HCT116 (cell line): ENCODE measurements at regions not wholly inside any gene's neighbourhood (a gene's known extent, or its start where the extent isn't known, plus 50 kb on each side); places are given as distances from the start of the nearest gene placed in this dataset.

Source experiments
- ATAC-seq: fragments of 200-7000 bp; cut with Tn5 transposase; 2 replicates; pipeline ENCODE4 v1.9.1; 2020; ENCODE audit warnings: mild to moderate bottlenecking, moderate library complexity
- BruUV-seq: library from RNA; stranded (reverse); fragments of 400-500 nt; replicated peaks from 2 replicates; lab custom pipeline; 2021; lab: Mats Ljungman, UMichigan
- CTCF ChIA-PET: fragments of 300-600 bp; sonication (Branson Sonifier 250); formaldehyde crosslinking; loops from one replicate; lab custom pipeline; 2021; ENCODE audit warnings: antibody characterized with exemption; lab: Charles Lee
- POLR2A ChIA-PET: fragments of 300-600, 350-600 bp; sonication (Branson Sonifier 250); formaldehyde crosslinking; loops from one replicate; lab custom pipeline; 2021; ENCODE audit warnings: antibody characterized with exemption; lab: Charles Lee
- RAD21 ChIA-PET, 2 experiments: fragments of 300-600 bp; sonication (Branson Sonifier 250); formaldehyde crosslinking; loops; one replicate each; lab custom pipeline; 2023; ENCODE audit warnings: low total read pairs in 2 of 2; ENCODE audit not compliant: uncharacterized antibody in 2 of 2, unreplicated experiment in 2 of 2, low non-redundant PET in 1 of 2; lab: Charles Lee
- DNase-seq: peaks from one replicate; pipeline ENCODE4 v3.0.0-alpha.2; 2010; ENCODE audit warnings: low read depth, low spot score
- H2AFZ ChIP-seq: fragments of 200-600 bp; shearing (Covaris generic), sonication (generic); 2 replicates; pipeline ENCODE4 v1.6.1; 2017; ENCODE audit warnings: low read depth, mixed run types, mixed read lengths, antibody characterized with exemption, low read length; ENCODE audit not compliant: poor library complexity, severe bottlenecking
- H3K27ac ChIP-seq: 2 replicates; pipeline ENCODE4 v1.5.1; 2012; ENCODE audit warnings: low read depth, low read length
- H3K27me3 ChIP-seq: fragments of 200-600 bp; sonication (generic); 2 replicates; pipeline ENCODE4 v1.6.1; 2016; ENCODE audit warnings: mixed run types, low read length, mixed read lengths; ENCODE audit not compliant: insufficient read depth
- H3K36me3 ChIP-seq, 2 experiments: fragments of 200-500 bp in 1 of 2; fragments of 200-600 bp in 1 of 2; sonication (Bioruptor generic) in 1 of 2; sonication (generic) in 1 of 2; 2 replicates each; pipeline versions ENCODE4 v1.5.1 to v1.6.1; 2014 to 2016; ENCODE audit warnings: low read length in 2 of 2, inconsistent platforms in 1 of 2, mixed read lengths in 1 of 2, mixed run types in 1 of 2; ENCODE audit not compliant: insufficient read depth in 2 of 2, control insufficient read depth in 1 of 2
- H3K4me1 ChIP-seq, 2 experiments: fragments of 200-600 bp in 1 of 2; sonication (generic) in 1 of 2; 2 replicates each; pipeline versions ENCODE4 v1.5.1 to v1.6.1; 2012 to 2017; ENCODE audit warnings: low read length in 2 of 2, inconsistent platforms in 1 of 2, mild to moderate bottlenecking in 1 of 2, mixed read lengths in 1 of 2, mixed run types in 1 of 2, moderate library complexity in 1 of 2; ENCODE audit not compliant: insufficient read depth in 2 of 2, control insufficient read depth in 1 of 2
- H3K4me2 ChIP-seq: fragments of 200-600 bp; sonication (generic); 2 replicates; pipeline ENCODE4 v1.6.1; 2017; ENCODE audit warnings: mixed run types, low read length, mixed read lengths
- H3K4me3 ChIP-seq, 2 experiments: fragments of 200-600 bp in 1 of 2; sonication (generic) in 1 of 2; replicated peaks in 1 of 2; 2 replicates each; pipeline ENCODE4 v1.5.1; 2011 to 2016; ENCODE audit warnings: low read length in 2 of 2, control low read depth in 1 of 2, low read depth in 1 of 2, mild to moderate bottlenecking in 1 of 2, mixed read lengths in 1 of 2, mixed run types in 1 of 2
- H3K79me2 ChIP-seq: fragments of 200-600 bp; sonication (generic); 2 replicates; pipeline ENCODE4 v1.6.1; 2017; ENCODE audit warnings: mild to moderate bottlenecking, mixed run types, low read length, moderate library complexity, mixed read lengths; ENCODE audit not compliant: insufficient read depth
- H3K9ac ChIP-seq: fragments of 200-600 bp; sonication (generic); 2 replicates; pipeline ENCODE4 v1.6.1; 2016; ENCODE audit warnings: low read length, mixed read lengths
- H3K9me2 ChIP-seq: fragments of 200-600 bp; sonication (generic), shearing (Covaris generic); 2 replicates; pipeline ENCODE4 v1.6.1; 2017; ENCODE audit warnings: mixed run types, mild to moderate bottlenecking, moderate library complexity; ENCODE audit not compliant: insufficient read depth
- H3K9me3 ChIP-seq, 2 experiments: fragments of 200-500 bp in 1 of 2; fragments of 200-600 bp in 1 of 2; sonication (Bioruptor generic) in 1 of 2; sonication (generic) in 1 of 2; 2 replicates each; pipeline ENCODE4 v1.6.1; 2014 to 2017; ENCODE audit warnings: low read length in 2 of 2, mixed read lengths in 2 of 2, inconsistent platforms in 1 of 2, low read depth in 1 of 2, mild to moderate bottlenecking in 1 of 2, mixed run types in 1 of 2, moderate library complexity in 1 of 2; ENCODE audit not compliant: control insufficient read depth in 1 of 2, insufficient read depth in 1 of 2
- H4K20me1 ChIP-seq: fragments of 200-600 bp; sonication (generic), shearing (Covaris generic); 2 replicates; pipeline ENCODE4 v1.6.1; 2017; ENCODE audit warnings: mixed run types, mild to moderate bottlenecking, moderate library complexity; ENCODE audit not compliant: insufficient read depth
- ELF1 ChIP-seq: IDR thresholded peaks from 2 replicates; pipeline ENCODE4 v1.6.1; 2012; ENCODE audit warnings: low read depth, borderline replicate concordance
- EZH2 ChIP-seq: fragments of 200-600 bp; sonication (generic); IDR thresholded peaks from 2 replicates; pipeline ENCODE4 v1.6.1; 2017; ENCODE audit warnings: antibody characterized with exemption, mixed run types
- EZH2phosphoT487 ChIP-seq: fragments of 200-600 bp; IDR thresholded peaks from 2 replicates; pipeline ENCODE4 v1.6.1; 2018; ENCODE audit warnings: antibody characterized with exemption, borderline replicate concordance
- FOSL1 ChIP-seq: IDR thresholded peaks from 2 replicates; pipeline ENCODE4 v1.6.1; 2012; ENCODE audit warnings: low read depth
- JUND ChIP-seq: IDR thresholded peaks from 2 replicates; pipeline ENCODE4 v1.6.1; 2012
- POLR2A ChIP-seq: IDR thresholded peaks from 2 replicates; pipeline ENCODE4 v1.7.0; 2011; ENCODE audit warnings: borderline replicate concordance; ENCODE audit not compliant: insufficient read depth, insufficient read length; ENCODE audit errors: extremely low read depth
- RAD21 ChIP-seq: IDR thresholded peaks from 2 replicates; pipeline ENCODE4 v1.6.1; 2012; ENCODE audit warnings: low read depth, mild to moderate bottlenecking
- SP1 ChIP-seq: IDR thresholded peaks from 2 replicates; pipeline ENCODE4 v1.6.1; 2012; ENCODE audit warnings: low read depth
- TCF7L2 ChIP-seq: IDR thresholded peaks from 2 replicates; pipeline ENCODE4 v1.7.0; 2011; ENCODE audit warnings: borderline replicate concordance, inconsistent platforms; ENCODE audit not compliant: insufficient read depth, insufficient read length; ENCODE audit errors: extremely low read depth
- YY1 ChIP-seq: IDR thresholded peaks from 2 replicates; pipeline ENCODE4 v1.6.1; 2011; ENCODE audit warnings: low read length, low read depth, moderate library complexity, mild to moderate bottlenecking; ENCODE audit not compliant: insufficient replicate concordance; ENCODE audit errors: extremely low read depth
- ZBTB33 ChIP-seq: IDR thresholded peaks from 2 replicates; pipeline ENCODE4 v1.6.1; 2011; ENCODE audit warnings: mild to moderate bottlenecking, low read length, moderate library complexity; ENCODE audit not compliant: insufficient replicate concordance; ENCODE audit errors: extremely low read depth
- ZFX ChIP-seq: fragments of 450-650 bp; IDR thresholded peaks from 2 replicates; pipeline ENCODE4 v1.6.1; 2017
- ZNF274 ChIP-seq: fragments of 200-500 bp; sonication (Bioruptor generic); IDR thresholded peaks from 2 replicates; pipeline ENCODE4 v1.6.1; 2014; ENCODE audit warnings: mild to moderate bottlenecking, low read depth, low read length, inconsistent platforms
- intact Hi-C: fragments of 100-400 bp; cut with micrococcal nuclease; formaldehyde crosslinking; loops from 2 replicates; pipeline ENCODE4 v1.10.0; 2022
- TF ChIP-seq, protein P1 (sequence below): IDR thresholded peaks from 2 replicates; pipeline ENCODE4 v1.6.1; 2012
- TF ChIP-seq, protein P2 (sequence below), 3 experiments: fragments of 200-600 bp in 1 of 3; sonication (generic) in 1 of 3; IDR thresholded peaks in 2 of 3; conservative IDR thresholded peaks in 1 of 3; 2 replicates each; pipeline ENCODE4 v1.5.1; 2012 to 2017; ENCODE audit warnings: low read depth in 2 of 3, low read length in 2 of 3, antibody characterized with exemption in 1 of 3, borderline replicate concordance in 1 of 3, control low read depth in 1 of 3, mild to moderate bottlenecking in 1 of 3, mixed read lengths in 1 of 3, mixed run types in 1 of 3, moderate library complexity in 1 of 3; ENCODE audit not compliant: insufficient read depth in 1 of 3

GRCh38 chr2:138902239-138902871, 122.2 kb upstream of the NXPH2 start:
- RAD21 ChIA-PET, result no interaction called here
- no peak for ATAC-seq
- DNase-seq, result no peak
- intact Hi-C loops, result loop anchor here (10.0 kb wide), 1 partner anchor 702 kb away; no protein-coding TSS in a partner anchor
- no peaks in the 10 kb centered on the region for H3K9me2 ChIP-seq
- no peaks in the 10 kb centered on the region for H3K27me3 ChIP-seq
- CTCF ChIA-PET, result no interaction called here
- no peaks in the 10 kb centered on the region for H3K9me3 ChIP-seq
- H4K20me1 ChIP-seq, result no peaks in the 10 kb centered on the region
- H3K4me2 ChIP-seq, result no peak overlapping the region
- no peaks in the 10 kb centered on the region for H3K4me1 ChIP-seq
- H3K4me3 ChIP-seq, result no peak overlapping the region
- no peak overlapping the region for H3K27ac ChIP-seq
- H2AFZ ChIP-seq, result no peak overlapping the region
- TF ChIP-seq SP1, result no peak
- no peak for TF ChIP-seq EZH2phosphoT487
- TF ChIP-seq, protein P1, sequence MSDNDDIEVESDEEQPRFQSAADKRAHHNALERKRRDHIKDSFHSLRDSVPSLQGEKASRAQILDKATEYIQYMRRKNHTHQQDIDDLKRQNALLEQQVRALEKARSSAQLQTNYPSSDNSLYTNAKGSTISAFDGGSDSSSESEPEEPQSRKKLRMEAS, result no peak
- no peak for TF ChIP-seq ZFX
- TF ChIP-seq FOSL1, result no peak
- TF ChIP-seq TCF7L2, result no peak
- no TSS peak for BruUV-seq
- no peak overlapping the region for H3K9ac ChIP-seq
- no peaks in the 10 kb centered on the region for H3K79me2 ChIP-seq
- POLR2A ChIA-PET, result no interaction called here
- no peaks in the 10 kb centered on the region for H3K36me3 ChIP-seq

GRCh38 chr2:138901530-138901929, 121.3 kb upstream of the NXPH2 start:
- H3K79me2 ChIP-seq, result no peaks in the 10 kb centered on the region
- H2AFZ ChIP-seq, result no peak overlapping the region
- H3K36me3 ChIP-seq, result no peaks in the 10 kb centered on the region
- intact Hi-C loops, result loop anchor here (10.0 kb wide), 1 partner anchor 703 kb away; no protein-coding TSS in a partner anchor
- ATAC-seq, result no peak
- no peak for DNase-seq
- H4K20me1 ChIP-seq, result no peaks in the 10 kb centered on the region
- BruUV-seq, result no TSS peak
- ChIA-PET RAD21 (interaction anchor here in 1 of 2 experiments (0.6 kb wide), 1 partner anchor 8 kb away, joined by 3 read pairs; no protein-coding TSS in a partner anchor), CTCF (no interaction called here), POLR2A (no interaction called here)
- no peaks in the 10 kb centered on the region for H3K9me3 ChIP-seq
- H3K4me1 ChIP-seq, result no peaks in the 10 kb centered on the region
- H3K27ac ChIP-seq, result no peak overlapping the region
- no peak overlapping the region for H3K9ac ChIP-seq
- no peak overlapping the region for H3K4me3 ChIP-seq
- H3K4me2 ChIP-seq, result no peak overlapping the region
- no peaks in the 10 kb centered on the region for H3K27me3 ChIP-seq
- H3K9me2 ChIP-seq, result no peaks in the 10 kb centered on the region
- no peak for TF ChIP-seq JUND
- TF ChIP-seq EZH2, result no peak
- TF ChIP-seq YY1, result no peak
- TF ChIP-seq, protein P1, result no peak
- no peak for TF ChIP-seq POLR2A
- TF ChIP-seq ZNF274, result no peak
- no peak for TF ChIP-seq EZH2phosphoT487
- no peak for TF ChIP-seq TCF7L2
- no peak for TF ChIP-seq RAD21
- TF ChIP-seq ELF1, result no peak
- no peak for TF ChIP-seq ZBTB33
- TF ChIP-seq, protein P2, sequence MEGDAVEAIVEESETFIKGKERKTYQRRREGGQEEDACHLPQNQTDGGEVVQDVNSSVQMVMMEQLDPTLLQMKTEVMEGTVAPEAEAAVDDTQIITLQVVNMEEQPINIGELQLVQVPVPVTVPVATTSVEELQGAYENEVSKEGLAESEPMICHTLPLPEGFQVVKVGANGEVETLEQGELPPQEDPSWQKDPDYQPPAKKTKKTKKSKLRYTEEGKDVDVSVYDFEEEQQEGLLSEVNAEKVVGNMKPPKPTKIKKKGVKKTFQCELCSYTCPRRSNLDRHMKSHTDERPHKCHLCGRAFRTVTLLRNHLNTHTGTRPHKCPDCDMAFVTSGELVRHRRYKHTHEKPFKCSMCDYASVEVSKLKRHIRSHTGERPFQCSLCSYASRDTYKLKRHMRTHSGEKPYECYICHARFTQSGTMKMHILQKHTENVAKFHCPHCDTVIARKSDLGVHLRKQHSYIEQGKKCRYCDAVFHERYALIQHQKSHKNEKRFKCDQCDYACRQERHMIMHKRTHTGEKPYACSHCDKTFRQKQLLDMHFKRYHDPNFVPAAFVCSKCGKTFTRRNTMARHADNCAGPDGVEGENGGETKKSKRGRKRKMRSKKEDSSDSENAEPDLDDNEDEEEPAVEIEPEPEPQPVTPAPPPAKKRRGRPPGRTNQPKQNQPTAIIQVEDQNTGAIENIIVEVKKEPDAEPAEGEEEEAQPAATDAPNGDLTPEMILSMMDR (IDR thresholded peaks at IDR 0.05 in 2 of 3, conservative IDR thresholded peaks at IDR 0.05 in 1 of 3; ENCODE audit: borderline replicate concordance in 1 of 3, insufficient read depth in 1 of 3, low read depth in 2 of 3, low read length in 2 of 3), result no peak
- no peak for TF ChIP-seq FOSL1
- TF ChIP-seq ZFX, result no peak
